Calu3 (cell line): ENCODE measurements at regions not wholly inside any gene's neighbourhood (a gene's known extent, or its start where the extent isn't known, plus 50 kb on each side); places are given as distances from the start of the nearest gene placed in this dataset.

Source experiments
- BruUV-seq: library from RNA; stranded (reverse); fragments of 400-500 nt; replicated peaks from 2 replicates; lab custom pipeline; 2021; lab: Mats Ljungman, UMichigan
- CTCF ChIA-PET: fragments of 300-600 bp; sonication (Branson Sonifier 250); formaldehyde crosslinking; loops from one replicate; lab custom pipeline; 2022; ENCODE audit warnings: antibody characterized with exemption; lab: Charles Lee
- DNase-seq: peaks from one replicate; pipeline ENCODE4 v3.0.0; 2022
- H3K27ac Mint-ChIP-seq: one replicate; pipeline ENCODE4 v1.8.0; 2022; ENCODE audit warnings: mixed read lengths; ENCODE audit not compliant: unreplicated experiment
- H3K27me3 Mint-ChIP-seq: one replicate; pipeline ENCODE4 v1.8.0; 2022; ENCODE audit warnings: mixed read lengths; ENCODE audit not compliant: unreplicated experiment
- H3K36me3 Mint-ChIP-seq: one replicate; pipeline ENCODE4 v1.8.0; 2022; ENCODE audit warnings: mild to moderate bottlenecking, moderate library complexity, mixed read lengths; ENCODE audit not compliant: insufficient read depth, unreplicated experiment
- H3K4me1 Mint-ChIP-seq: one replicate; pipeline ENCODE4 v1.8.0; 2022; ENCODE audit warnings: mild to moderate bottlenecking, low read depth, mixed read lengths; ENCODE audit not compliant: unreplicated experiment
- H3K4me3 Mint-ChIP-seq: one replicate; pipeline ENCODE4 v1.8.0; 2022; ENCODE audit warnings: mild to moderate bottlenecking, low read depth, moderate library complexity, mixed read lengths; ENCODE audit not compliant: unreplicated experiment
- H3K9me3 Mint-ChIP-seq: one replicate; pipeline ENCODE4 v1.8.0; 2022; ENCODE audit warnings: low read depth, mixed read lengths; ENCODE audit not compliant: unreplicated experiment
- CTCF ChIP-seq: fragments of 200-600 bp; IDR thresholded peaks from one replicate; pipeline ENCODE4 v1.8.0; 2022; ENCODE audit warnings: antibody characterized with exemption; ENCODE audit not compliant: unreplicated experiment
- intact Hi-C: fragments of 100-400 bp; cut with micrococcal nuclease; formaldehyde crosslinking; loops from one replicate; pipeline ENCODE4 v1.10.0; 2022; ENCODE audit not compliant: unreplicated experiment

DNA sequence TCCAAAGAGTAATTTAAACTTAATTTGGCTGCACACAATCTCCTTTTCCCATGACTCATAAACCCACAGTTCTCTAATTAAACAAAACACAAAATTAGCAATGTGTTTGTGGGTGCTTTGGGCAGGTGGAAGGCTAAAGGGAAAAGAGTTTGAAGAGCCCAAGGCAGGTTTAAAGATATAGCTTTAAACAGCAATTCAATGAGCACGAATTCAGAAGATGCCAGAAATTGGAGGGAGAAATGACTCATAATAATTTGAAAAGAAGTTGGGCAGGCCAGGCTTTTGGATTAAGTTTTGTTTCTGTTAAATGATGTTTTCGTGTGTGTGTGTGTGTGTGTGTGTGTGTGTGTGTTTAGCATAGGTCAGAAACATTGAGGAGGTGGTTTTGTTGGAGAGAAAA is 594.8 kb upstream of the ZEB2 start:
- Mint-ChIP-seq H3K27me3 (no peaks in the 10 kb centered on the region), H3K27ac (no peak overlapping the region), H3K9me3 (no peaks in the 10 kb centered on the region), H3K4me1 (peaks cover 11% of the 10 kb centered on the region), H3K4me3 (no peak overlapping the region), H3K36me3 (no peaks in the 10 kb centered on the region)
- CTCF ChIA-PET: no interaction called here
- intact Hi-C loops: no loop called here
- no peak for DNase-seq
- no TSS peak for BruUV-seq
- no peak for TF ChIP-seq CTCF

DNA sequence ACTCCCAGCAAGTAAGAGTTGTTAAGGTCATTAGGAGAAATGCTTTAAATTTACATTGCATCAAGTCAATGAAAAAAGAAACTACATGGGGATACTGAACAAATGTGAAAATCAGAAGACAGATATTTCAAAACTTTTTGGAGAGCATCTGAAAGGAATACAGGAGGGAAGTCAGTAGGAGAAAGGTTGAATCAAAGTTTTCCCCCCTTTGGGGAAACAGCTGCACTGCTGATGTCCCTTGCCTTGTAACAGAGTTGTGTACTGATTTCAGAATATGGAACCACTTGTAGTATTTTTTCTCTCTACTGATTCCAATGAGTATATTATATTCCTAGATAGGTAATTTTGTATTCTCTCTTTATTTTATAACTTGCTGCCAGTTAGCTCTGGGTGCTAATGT is 592.5 kb upstream of the ZEB2 start:
- BruUV-seq: no TSS peak
- TF ChIP-seq CTCF: no peak
- Mint-ChIP-seq H3K36me3 (no peaks in the 10 kb centered on the region), H3K4me3 (no peak overlapping the region), H3K27me3 (no peaks in the 10 kb centered on the region), H3K9me3 (no peaks in the 10 kb centered on the region), H3K27ac (no peak overlapping the region), H3K4me1 (peaks cover 17% of the 10 kb centered on the region)
- no peak for DNase-seq
- intact Hi-C loops: no loop called here
- CTCF ChIA-PET: no interaction called here

DNA sequence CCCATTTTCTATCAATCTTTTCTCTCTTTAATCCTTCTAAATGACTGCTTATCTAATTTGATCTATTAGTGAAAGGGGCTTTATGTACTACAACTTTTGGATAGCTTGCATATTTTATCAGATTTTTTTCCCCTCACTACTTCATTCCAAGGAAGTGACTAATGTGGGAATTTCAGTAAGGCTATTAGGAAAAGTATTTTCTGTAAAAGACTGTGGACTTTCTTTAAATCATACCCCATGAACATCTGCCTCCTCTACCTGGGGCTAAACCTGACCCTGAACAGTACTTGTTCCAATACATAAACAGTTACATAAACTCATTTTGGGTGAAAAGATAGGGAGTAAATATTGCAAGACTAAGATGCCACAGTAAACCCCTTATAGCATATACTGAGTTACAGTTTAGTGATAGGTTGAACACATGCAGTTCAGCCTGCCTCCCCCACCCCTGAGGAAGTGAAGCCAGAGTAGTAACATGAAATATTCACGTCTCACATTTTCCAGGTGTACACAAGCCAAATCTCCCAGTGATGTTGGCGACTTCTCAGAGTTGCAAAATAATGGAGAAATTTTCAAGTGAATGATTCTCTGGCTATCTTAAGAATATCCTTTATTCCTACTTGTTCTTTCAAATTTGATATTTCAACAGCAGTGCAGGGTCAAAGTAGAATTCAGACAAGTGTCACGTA is 590.9 kb upstream of the ZEB2 start:
- TF ChIP-seq CTCF: no peak
- Mint-ChIP-seq H3K9me3 (no peaks in the 10 kb centered on the region), H3K27me3 (no peaks in the 10 kb centered on the region), H3K27ac (no peak overlapping the region), H3K36me3 (no peaks in the 10 kb centered on the region), H3K4me3 (no peak overlapping the region), H3K4me1 (peaks cover 17% of the 10 kb centered on the region)
- CTCF ChIA-PET: no interaction called here
- DNase-seq: no peak
- intact Hi-C loops: no loop called here
- no TSS peak for BruUV-seq

- no peak for DNase-seq
- CTCF ChIA-PET: no interaction called here
- TF ChIP-seq CTCF: no peak
- Mint-ChIP-seq H3K27ac (no peak overlapping the region), H3K27me3 (no peaks in the 10 kb centered on the region), H3K36me3 (no peaks in the 10 kb centered on the region), H3K9me3 (no peaks in the 10 kb centered on the region), H3K4me1 (peaks cover 17% of the 10 kb centered on the region), H3K4me3 (no peak overlapping the region)
- intact Hi-C loops: no loop called here
- no TSS peak for BruUV-seq
Measured at GRCh38 chr2:145108959-145109710, 589.2 kb upstream of the ZEB2 start.
